ENCODE measurements at regions not wholly inside any gene's neighbourhood (a gene's known extent, or its start where the extent isn't known, plus 50 kb on each side); places are given as distances from the start of the nearest gene placed in this dataset.
A peak's percentile ranks its signal among the peaks of the same experiment; 100 is the strongest.

GRCh38 chr5:124245276-124245675, 501.2 kb downstream of the ZNF608 start:
- DNase-seq, result no peak

DNA sequence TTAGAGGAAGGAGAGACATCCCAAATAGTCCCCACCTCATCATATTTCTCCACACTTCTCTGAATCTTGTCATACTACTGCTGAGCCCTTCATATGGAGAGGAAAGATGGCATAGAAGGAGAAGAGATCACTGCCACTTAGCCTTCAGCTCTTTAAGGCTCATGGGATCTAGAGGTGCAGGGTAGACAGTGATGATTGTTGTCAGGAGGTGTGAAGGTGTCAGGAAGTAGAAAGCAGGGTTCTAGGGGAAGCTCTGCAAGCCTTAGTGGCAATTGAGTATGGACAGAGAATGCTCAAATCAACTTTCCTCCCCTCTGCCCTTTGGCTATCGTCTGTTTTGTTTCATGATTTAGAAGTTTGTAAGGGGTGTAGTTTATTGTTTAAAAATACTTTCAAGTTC, 505.7 kb downstream of the ZNF608 start:
- DNase-seq, result no peak

DNA sequence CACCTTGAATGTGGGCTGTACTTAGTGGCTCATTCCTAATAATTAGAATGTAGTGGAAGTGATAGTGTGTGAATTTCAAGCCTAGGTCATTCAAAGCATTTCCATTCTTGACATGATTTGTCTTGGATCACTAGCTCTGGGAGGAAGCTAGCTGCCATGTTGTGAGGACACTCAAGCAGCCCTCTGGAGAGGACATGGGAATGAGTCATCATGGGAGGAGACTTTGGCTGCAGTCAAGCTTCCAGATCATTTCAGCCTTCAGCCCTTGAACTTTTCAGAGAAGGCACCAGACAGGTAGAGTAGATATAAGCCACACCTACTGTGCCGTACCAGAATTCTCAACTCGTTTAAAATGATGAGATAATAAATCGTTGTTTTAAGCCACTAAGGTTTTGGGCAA, 506.9 kb downstream of the ZNF608 start:
- DNase-seq, result no peak

DNA sequence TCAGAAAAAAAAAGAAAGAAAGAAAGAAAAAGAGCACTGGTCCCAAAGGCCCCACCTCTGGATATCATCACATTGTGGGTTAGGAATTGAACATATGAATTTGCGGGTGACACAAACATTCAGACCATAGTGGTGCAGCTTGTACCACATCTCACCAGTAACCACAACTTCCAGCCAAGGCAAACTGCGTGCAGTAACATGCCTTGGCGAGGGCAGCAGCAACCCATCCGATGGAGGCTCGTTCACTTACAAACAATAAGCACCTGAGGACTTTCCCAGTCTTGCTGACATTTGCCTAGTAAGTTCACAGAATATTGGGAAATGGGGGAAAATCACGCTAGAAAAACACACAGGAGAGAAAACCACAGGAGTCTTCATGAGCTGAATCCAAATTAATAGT, 508.1 kb downstream of the ZNF608 start:
- DNase-seq, result no peak

GRCh38 chr5:124237206-124237695, 509.2 kb downstream of the ZNF608 start:
- no peak for DNase-seq

DNA sequence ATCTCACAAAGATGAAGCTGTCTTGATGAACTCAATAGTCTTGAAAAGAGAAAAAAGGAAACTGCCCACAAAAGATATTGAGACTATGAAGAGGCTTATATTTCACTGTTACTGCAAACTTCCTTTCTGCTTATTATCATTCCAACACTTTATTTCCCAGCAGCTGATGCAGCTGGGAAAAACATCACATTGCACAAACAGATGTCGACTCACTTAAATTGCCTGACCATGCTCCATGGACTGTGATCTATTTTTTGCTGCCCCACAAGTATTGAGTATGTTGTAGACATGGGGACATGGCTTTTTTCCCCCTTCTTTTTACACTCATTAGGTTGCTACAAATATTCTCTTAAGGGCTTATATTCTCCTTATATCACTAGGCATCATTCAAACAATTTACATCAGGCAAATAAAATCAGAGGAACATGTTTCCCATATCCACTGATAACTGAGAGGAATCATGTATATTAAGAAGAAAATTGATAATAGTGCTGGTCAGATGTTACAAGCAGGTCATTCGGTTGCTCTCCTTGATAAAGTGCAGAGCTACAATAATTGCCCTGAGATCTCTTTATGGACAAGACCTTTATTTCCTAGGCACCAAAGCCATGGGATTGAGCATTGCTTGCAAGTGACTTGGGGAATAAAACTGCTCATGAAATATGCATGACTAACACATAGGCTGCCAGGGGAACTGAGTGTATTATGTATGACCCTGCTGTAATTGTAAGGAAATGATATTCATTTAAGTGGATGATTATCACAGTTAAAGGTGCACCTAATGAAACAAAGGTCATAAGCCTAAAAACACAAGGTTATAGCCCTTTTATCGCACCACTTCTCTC, 509.9 kb downstream of the ZNF608 start:
- DNase-seq, result peak in 2 of 58 donors; percentile 18 to 24

DNA sequence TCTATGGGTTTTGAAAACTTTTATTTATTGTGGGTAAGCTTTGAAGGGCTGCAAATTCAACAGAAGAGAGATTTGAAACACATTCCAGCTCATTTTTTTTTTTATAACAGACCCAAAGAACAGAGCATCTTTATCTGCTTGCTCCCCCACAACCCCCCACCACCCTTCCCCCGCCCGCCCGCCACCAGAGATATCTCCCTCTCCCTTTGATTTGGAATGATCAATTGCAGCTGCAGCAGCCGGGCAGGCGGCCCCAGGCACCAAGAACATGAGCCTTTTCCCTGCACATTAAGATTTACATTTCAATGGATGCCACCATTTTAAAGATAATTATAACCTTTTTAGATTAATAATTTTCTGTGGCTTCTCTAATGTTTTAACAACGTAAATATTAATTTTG, 510.9 kb downstream of the ZNF608 start:
- peak in 35 of 58 donors; percentile 13 to 78 (median 37) for DNase-seq

- peak in 1 of 58 donors; percentile 5 for DNase-seq
Observed at GRCh38 chr5:124234770-124235562, 511.5 kb downstream of the ZNF608 start.

DNA sequence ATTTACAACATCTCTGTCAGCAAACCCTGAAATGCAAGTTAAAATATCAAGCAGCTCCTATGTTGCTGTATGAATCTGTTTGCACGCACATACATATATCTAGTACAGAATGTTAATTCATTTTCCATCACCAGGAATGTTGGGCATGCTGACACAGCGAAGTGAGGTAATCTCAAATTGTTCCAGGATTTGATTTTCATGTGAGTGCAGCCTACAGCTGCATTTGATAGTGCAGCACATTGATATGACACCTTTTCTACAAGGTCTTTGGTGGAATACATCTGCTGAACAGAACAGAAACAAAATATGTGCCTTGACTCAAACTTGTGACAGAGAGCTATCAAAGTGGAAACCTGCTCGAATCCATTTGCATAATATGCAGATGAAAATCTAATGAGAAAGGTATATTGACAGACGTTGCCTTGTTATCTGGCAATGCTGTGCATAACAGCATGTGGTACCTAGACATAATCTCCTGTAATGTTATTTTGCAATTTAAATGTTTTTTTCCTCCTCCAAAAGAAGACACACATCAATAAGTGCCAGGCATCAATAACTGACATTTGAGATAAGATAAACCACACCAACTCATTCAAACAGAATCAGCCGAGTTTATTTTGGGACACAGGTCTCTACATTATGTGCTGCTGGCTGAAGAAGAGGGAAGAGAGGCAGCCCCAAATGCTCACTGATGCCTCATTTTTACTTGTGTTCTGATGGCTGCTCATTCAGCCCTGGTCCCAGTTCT, 512.2 kb downstream of the ZNF608 start:
- peak in 2 of 58 donors; percentile 7 to 17 for DNase-seq

DNA sequence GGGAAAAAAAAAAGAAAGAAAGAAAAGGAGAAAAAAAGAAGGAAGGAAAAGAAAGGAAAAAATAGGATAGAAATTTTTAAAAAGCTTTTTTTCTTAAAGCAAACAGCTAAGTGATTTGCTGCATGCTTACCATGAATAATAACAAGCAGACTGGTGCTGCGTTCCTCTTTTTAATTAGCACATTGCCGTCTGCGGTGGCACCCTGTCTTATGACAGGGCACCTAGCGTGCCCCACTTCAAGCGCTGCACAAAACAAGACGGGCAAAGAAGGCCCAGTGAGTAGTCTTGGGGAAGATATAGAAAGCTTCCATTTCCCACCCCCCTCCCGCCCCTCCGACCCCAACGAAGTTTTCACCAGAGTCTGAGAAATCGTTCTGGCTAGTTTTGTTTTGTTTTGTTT, 513.9 kb downstream of the ZNF608 start:
- peak in 3 of 58 donors; percentile 4 to 7 (median 4) for DNase-seq

- no peak for DNase-seq
Observed at GRCh38 chr5:124231802-124232201, 514.6 kb downstream of the ZNF608 start.

GRCh38 chr5:124231230-124231629, 515.2 kb downstream of the ZNF608 start:
- DNase-seq, result no peak

- DNase-seq, result no peak
Observed at GRCh38 chr5:124230456-124230855, 516.0 kb downstream of the ZNF608 start.

GRCh38 chr5:124229352-124229751, 517.1 kb downstream of the ZNF608 start:
- no peak for DNase-seq

GRCh38 chr5:124227914-124228313, 518.5 kb downstream of the ZNF608 start:
- no peak for DNase-seq

- DNase-seq, result no peak
Observed at GRCh38 chr5:124220418-124220817, 526.0 kb downstream of the ZNF608 start.

- no peak for DNase-seq
Observed at GRCh38 chr5:124212934-124213333, 533.5 kb downstream of the ZNF608 start.

DNA sequence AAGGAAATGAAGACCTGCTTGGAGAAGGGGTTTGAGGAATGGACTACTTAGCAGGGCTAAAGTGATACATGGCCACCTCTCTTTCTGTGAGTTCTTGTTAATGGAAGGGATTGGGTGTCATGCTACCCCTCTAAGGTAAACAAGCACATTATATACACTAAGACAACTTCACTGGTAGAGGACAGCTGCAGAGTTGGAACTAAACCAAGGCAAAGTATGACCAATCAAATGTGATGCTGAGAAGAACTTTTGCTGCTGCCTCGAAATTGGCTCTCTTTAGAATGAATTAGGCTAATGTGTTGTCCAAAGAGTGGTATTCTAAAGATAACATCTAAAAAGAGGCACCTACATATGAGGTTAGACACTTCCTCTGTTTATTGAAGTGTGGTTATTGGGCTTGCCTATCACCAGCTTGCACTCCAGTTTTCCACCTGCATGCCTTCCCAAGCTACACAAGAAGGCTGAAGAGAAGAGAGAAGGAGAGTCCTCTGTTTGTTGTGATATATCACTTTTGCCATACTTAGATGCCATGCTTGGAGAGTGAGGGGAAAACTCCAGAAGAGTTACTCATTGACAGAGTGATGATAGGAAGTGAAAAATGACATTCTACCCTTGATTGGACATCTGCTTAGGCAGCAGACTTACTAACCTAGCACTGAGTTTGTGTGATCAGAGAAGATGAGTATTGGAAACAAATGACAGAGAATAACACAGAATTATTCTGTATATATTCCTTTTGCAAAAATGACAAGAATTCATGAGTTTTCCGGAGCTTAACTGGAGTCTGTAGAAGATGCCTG, 536.1 kb downstream of the ZNF608 start:
- no peak for DNase-seq

DNA sequence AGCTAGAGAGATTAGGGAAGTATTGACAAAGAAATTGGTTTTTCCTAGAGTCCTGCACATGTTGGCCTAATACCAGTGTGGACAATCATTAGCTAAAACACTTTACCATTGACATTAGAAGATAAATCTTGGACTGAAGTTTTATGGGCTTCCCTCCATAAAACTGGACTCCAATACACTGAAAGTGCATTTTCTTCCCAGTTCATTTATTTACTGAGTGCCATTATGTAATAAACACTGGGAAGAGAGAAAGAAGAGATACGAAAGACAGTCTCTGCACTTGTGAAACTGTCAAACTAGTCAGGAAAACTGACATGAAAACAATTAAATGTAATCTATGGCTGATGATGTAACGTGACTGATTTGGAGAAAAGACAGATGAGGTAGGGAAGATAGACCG, 539.3 kb downstream of the ZNF608 start:
- DNase-seq, result no peak

GRCh38 chr5:124206540-124206939, 539.9 kb downstream of the ZNF608 start:
- no peak for DNase-seq

- no peak for DNase-seq
Observed at GRCh38 chr5:124203303-124203702, 543.1 kb downstream of the ZNF608 start.
